Uterus (tissue), 3 donors: ENCODE measurements at regions not wholly inside any gene's neighbourhood (a gene's known extent, or its start where the extent isn't known, plus 50 kb on each side); places are given as distances from the start of the nearest gene placed in this dataset.
A peak's percentile ranks its signal among the peaks of the same experiment; 100 is the strongest.

Experiments
- DNase-seq, 2 donors: peaks; one replicate each; pipeline ENCODE4 v3.0.0-alpha.2; 2019 to 2020
- H3K27ac ChIP-seq, 2 donors: fragments of 200-600 bp; sonication (generic); 1 replicate in 1 of 2; 2 replicates in 1 of 2; pipeline ENCODE4 v1.5.1; 2016 to 2018
- H3K27me3 ChIP-seq, 2 donors: fragments of 200-600 bp; sonication (generic); one replicate each; pipeline ENCODE4 v1.5.1; 2018 to 2019; ENCODE audit warnings: control low read depth in 1 of 2
- H3K36me3 ChIP-seq, 2 donors: fragments of 200-600 bp; sonication (generic); one replicate each; pipeline ENCODE4 v1.5.1; 2019; ENCODE audit warnings: control low read depth in 1 of 2
- H3K4me1 ChIP-seq, 2 donors: fragments of 200-600 bp; sonication (generic); one replicate each; pipeline ENCODE4 v1.5.1; 2018 to 2019; ENCODE audit warnings: control low read depth in 1 of 2
- H3K4me3 ChIP-seq, 2 donors: fragments of 200-600 bp; sonication (generic); 1 replicate in 1 of 2; 2 replicates in 1 of 2; pipeline ENCODE4 v1.5.1; 2018 to 2019; ENCODE audit warnings: mild to moderate bottlenecking in 1 of 2
- H3K9me3 ChIP-seq, 2 donors: fragments of 200-600 bp; sonication (generic); one replicate each; pipeline ENCODE4 v1.5.1; 2019; ENCODE audit warnings: control low read depth in 1 of 2
- CTCF ChIP-seq, 4 experiments: fragments of 200-600 bp in 2 of 4; fragments of 450-650 bp in 2 of 4; sonication (generic) in 2 of 4; IDR thresholded peaks; one replicate each; pipeline ENCODE4 v1.5.1; 2016 to 2019; ENCODE audit warnings: antibody characterized with exemption in 4 of 4, mild to moderate bottlenecking in 2 of 4, moderate library complexity in 1 of 4
- POLR2A ChIP-seq, 2 donors: fragments of 450-650 bp; IDR thresholded peaks; one replicate each; pipeline ENCODE4 v1.6.1; 2016; ENCODE audit warnings: antibody characterized with exemption in 2 of 2, mild to moderate bottlenecking in 1 of 2, moderate library complexity in 1 of 2
- intact Hi-C: fragments of 100-400 bp; cut with DNase I; formaldehyde crosslinking; loops from one replicate; pipeline ENCODE4 v1.15.1; 2023; ENCODE audit warnings: low total_unique reads
- donor health status: DM: yes; HTN: yes; CAD: no.

DNA sequence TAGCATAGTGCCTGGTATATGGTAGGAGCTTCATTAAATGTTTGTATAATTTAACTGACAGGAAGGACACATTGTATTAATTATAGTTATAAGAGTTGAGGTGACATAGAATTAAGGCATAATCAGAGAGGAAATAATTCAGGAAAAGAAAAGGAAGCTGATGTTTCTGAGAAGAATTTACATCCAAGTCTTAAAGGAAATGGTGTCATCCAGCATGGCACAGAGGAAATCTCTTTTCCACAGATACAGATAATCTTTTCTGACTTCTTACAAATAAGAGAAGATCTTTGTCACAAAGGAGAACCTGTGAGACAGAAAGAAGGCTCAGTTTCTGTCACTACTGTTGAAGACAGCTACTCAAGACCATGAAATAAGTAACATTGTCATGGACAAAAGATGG is 222.5 kb downstream of the GJA1 start:
- peaks cover 0 to 5% of the 10 kb centered on the region in 2 donors for H3K4me1 ChIP-seq
- no peak for DNase-seq
- TF ChIP-seq CTCF (IDR thresholded peaks at IDR 0.05) (no peak), POLR2A (IDR thresholded peaks at IDR 0.05) (no peak)
- H3K36me3 ChIP-seq: no peaks in the 10 kb centered on the region
- intact Hi-C loops: no loop called here
- no peak overlapping the region for H3K27ac ChIP-seq
- no peak overlapping the region for H3K4me3 ChIP-seq
- H3K27me3 ChIP-seq: no peaks in the 10 kb centered on the region
- H3K9me3 ChIP-seq: no peaks in the 10 kb centered on the region

- TF ChIP-seq CTCF (IDR thresholded peaks at IDR 0.05): no peak
- TF ChIP-seq POLR2A (IDR thresholded peaks at IDR 0.05): no peak
- H3K27me3 ChIP-seq: no peaks in the 10 kb centered on the region
- no peaks in the 10 kb centered on the region for H3K4me1 ChIP-seq
- DNase-seq: no peak
- H3K4me3 ChIP-seq: no peak overlapping the region
- no peaks in the 10 kb centered on the region for H3K36me3 ChIP-seq
- no peaks in the 10 kb centered on the region for H3K9me3 ChIP-seq
- H3K27ac ChIP-seq: no peak overlapping the region
- intact Hi-C loops: no loop called here
These were observed 224.8 kb downstream of the GJA1 start for GRCh38 chr6:121660277-121660676.

DNA sequence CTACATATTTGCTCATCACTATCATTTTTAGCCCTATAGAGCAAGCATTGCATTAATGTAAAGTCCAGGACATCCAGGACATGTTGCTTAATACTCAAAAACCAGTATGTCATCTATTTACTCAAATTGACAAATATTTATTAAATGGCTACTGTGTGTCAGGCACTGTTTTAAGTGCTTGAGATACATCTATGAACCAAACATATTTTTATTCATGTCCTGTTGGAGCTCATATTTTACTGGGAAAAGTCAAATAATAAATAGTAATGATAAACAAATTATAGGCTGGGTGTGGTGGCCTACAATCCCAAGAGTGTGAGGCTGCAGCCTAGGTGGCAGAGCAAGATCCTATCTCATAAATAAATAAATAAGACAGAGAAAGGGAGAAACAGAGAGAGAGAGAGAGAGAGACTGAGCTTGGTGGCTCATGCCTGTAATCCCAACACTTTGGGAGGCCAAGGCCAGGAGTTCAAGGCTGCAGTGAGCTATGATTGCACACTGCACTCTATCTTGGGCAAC is 227.9 kb downstream of the GJA1 start:
- TF ChIP-seq CTCF (IDR thresholded peaks at IDR 0.05): no peak
- TF ChIP-seq POLR2A (IDR thresholded peaks at IDR 0.05): no peak

DNA sequence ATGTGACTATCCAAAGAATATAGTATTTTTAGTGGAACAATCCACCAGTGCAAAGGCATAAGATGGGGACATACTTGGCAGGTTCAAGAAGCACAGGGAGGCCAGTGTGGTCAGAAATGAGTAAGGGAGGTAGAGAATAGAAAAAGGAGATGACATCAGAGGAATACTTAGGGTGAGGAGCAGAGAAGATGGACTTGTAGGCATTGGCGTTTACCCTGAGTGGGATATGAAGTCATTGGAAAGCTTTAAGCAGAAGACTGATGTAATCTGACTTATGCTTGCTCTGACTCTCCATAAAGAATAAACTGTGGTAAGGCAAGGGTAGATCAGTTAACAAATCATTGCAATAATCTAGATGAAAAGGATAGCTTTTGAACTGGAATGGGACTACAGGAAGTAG is 228.7 kb downstream of the GJA1 start:
- no peak for DNase-seq
- Histone ChIP-seq H3K4me1 (no peaks in the 10 kb centered on the region), H3K27me3 (no peaks in the 10 kb centered on the region), H3K9me3 (no peaks in the 10 kb centered on the region), H3K4me3 (no peak overlapping the region), H3K27ac (no peak overlapping the region), H3K36me3 (no peaks in the 10 kb centered on the region)
- no peak for TF ChIP-seq POLR2A (IDR thresholded peaks at IDR 0.05)
- no peak for TF ChIP-seq CTCF (IDR thresholded peaks at IDR 0.05)
- intact Hi-C loops: no loop called here

More for the DNA sequence above, 227.9 kb downstream of the GJA1 start:
- no peaks in the 10 kb centered on the region for H3K9me3 ChIP-seq
- no peaks in the 10 kb centered on the region for H3K4me1 ChIP-seq
- H3K27ac ChIP-seq: no peak overlapping the region
- H3K36me3 ChIP-seq: no peaks in the 10 kb centered on the region
- H3K4me3 ChIP-seq: no peak overlapping the region
- no peaks in the 10 kb centered on the region for H3K27me3 ChIP-seq
- no peak for DNase-seq
- intact Hi-C loops: no loop called here

GRCh38 chr6:121666814-121667213 is 231.4 kb downstream of the GJA1 start:
- Histone ChIP-seq H3K4me1 (no peaks in the 10 kb centered on the region), H3K9me3 (no peaks in the 10 kb centered on the region), H3K27me3 (no peaks in the 10 kb centered on the region), H3K4me3 (no peak overlapping the region), H3K36me3 (no peaks in the 10 kb centered on the region), H3K27ac (peak overlapping the region in 1 of 2 donors; percentile 19)
- intact Hi-C loops: no loop called here
- no peak for DNase-seq
- peak in 1 of 4 experiments; percentile 2 for TF ChIP-seq CTCF (IDR thresholded peaks at IDR 0.05)
- TF ChIP-seq POLR2A (IDR thresholded peaks at IDR 0.05): no peak
